ENCODE measurements at regions not wholly inside any gene's neighbourhood (a gene's known extent, or its start where the extent isn't known, plus 50 kb on each side); places are given as distances from the start of the nearest gene placed in this dataset.

DNA sequence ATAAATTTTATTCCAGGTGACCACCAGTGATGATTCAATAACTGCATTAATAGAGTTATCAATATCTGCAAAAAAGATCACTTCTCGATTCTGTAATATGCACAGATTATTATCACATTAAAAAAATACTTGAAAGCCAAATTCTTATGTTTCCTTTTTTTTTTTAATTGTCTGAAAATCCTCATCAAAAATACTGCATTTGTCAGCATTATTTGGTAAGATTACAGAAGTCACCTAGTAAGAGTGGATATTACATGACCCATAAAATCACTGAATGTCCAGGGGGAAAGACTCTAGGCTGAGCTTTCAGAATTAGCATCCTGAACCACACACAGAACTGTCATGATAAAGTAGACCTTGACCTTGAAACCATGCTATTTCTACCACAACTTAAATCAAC is 617.2 kb upstream of the CDH7 start:
- DNase-seq = no peak

DNA sequence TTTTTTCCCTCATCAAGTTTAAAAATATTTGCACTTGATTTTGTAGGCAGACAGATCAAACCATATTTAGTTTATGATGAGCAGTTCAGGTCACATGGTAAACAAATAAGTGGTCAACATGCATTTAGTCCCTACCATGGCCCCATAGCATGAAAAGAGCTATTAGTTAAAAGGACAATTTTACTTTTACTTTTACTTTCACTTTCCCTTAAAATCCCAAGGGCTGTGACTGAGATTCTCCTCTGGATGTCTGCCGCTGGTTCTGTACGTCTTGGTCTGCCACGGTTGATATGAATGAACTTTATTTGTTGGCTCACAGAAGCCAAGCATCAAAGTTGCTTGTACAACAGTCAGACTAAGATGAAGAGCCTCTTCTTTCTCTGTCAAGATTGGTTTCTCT is 626.2 kb upstream of the CDH7 start:
- no peak for DNase-seq

DNA sequence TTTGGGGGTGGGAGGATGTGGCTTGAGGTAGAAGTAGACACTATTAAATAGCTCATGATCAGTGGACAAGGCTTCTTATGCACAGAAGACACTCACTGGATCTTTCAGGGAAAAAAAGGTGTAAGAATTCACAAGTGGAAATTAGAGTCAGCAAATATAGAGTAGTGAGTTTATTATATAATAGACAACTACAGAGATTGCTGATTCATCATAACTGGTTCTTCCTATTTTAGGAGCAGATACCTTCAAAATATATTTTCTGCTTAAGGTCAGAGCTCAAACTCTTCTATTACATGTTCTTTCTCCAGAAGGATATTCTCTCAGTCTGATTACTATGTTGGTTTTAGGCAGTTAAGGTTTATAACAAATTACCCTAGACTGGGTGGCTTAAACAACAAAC is 646.9 kb upstream of the CDH7 start:
- DNase-seq = no peak

DNA sequence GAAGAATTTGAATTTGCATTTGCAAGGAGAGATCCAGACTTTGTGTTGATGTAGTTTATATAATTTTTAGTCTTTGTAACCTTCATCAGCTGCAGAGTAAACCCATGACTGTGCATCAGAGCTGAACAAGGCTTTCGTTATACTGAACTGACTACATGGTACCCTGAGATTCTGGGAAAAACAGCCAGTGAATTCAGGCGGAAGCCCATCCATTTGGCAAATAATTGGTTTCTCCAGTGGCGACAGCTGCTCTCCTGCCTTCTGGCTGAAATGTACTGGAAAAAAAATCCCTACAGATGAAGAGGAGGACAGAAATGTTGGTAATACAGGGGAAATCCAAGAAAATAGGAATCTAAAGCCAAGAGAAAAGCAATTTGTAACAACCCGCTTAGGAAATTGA is 657.5 kb upstream of the CDH7 start:
- no peak for DNase-seq

DNA sequence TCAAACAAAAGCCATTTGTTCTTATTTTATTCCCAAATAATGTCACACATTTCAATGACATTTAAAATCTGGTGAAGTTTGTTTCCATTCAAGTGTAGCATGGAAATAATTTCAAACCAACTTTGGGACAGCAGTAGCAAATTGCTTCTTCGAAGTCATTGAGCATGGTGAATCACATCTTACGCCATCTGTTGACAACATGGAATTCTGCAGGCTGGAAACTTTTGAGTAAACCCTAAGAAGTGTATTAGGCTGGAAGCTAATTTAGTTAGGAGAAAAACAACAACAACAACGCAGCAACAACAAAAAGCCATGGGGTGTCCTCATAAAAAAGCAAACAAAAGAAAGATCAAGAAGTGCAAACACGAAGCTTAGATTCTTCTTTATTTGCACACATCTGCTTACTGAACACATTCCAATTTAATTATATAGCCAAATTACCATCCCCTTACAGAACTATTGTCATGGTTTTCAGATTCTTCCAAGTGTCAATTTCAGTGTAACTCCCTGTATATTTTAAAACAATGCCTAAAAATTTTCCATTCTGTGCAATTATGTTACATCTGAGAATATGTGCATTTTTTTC is 659.0 kb upstream of the CDH7 start:
- peak; percentile 80 for DNase-seq

DNA sequence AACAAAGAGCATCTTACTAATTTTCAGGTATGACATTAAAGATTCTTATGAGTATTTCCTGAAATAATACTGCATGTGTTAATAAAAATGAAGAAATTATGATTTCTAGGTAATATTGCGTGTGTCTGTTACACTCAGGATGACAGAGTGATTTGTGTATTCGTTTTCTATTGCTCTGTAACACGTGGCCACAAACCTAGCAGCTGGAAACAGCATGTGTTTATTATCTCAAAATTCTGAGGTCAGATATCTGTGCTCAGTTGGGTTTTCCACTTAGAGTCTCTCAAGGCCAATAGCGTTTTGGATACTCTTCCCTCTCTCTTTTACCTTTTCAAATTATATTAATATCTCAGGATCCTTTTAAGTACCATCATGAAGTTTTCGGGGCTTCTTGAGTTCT is 667.9 kb upstream of the CDH7 start:
- no peak for DNase-seq

DNA sequence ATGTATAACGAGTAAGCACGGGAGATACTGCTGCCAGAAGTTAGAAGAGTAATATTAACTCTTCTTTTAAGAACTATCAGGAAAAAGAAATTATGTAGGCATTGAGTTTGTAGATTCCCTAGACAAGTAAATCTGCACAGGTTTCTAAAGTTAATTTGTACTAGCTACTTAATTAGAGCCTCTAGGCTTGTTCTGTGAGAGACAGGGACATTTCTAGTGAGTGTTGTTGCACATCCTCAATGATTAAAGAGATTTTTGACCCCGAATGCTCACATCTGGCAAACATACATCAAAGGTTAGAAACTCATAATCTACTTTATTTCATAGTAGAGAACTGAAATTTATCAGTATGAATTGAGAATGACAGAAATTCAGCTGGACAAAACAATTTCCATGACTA is 669.0 kb upstream of the CDH7 start:
- DNase-seq = no peak

DNA sequence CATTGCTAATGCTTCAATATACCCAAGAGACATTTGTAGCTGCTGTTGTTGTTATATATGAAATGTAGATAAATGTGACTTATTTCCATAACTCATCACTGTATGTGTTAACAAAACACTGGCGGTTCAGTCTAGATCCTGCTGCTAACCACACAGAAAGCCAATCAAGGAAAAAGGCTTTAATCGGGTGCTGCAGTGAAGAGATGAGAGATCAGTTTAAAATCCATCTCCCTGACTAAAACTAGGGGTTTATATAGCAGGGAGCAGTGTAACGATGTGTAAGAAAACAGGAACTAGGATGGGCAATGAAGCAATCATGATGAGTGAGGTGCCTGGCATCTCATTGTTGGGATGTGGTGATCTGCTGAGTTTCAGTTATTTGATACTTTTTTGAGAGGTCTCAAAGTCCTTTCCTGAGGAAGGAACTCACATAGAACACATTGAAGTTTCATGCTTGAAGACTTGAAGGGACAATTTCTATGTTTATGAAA is 677.7 kb upstream of the CDH7 start:
- DNase-seq = no peak

DNA sequence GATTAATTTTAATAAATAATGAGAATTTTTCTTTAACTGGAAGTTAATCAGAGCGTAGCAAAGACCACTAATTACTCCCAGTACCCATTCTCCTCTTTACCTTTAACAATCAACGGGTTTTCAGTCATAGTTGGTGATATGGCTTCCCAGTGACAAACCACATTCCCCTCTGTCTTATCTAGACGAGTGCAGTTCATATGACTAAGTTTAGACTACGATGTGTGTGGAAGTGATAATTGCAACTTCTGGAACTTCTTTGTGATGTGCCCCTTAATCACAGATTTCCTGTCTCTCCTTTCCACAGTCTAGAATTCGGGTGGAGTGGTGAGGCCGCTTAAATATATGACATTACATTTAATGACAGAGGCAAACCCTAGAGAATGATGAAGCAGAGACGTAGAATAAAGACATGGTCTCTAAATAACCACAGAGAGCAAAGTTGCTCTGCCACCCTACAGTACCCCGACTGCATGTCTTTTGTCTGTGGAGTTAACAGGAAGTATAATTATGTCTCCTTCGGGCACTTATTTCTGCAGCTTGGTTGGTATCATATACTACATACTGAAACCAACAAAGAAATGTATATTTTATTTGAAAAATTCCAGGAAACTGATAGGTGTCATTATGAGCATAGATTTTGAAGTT is 693.3 kb upstream of the CDH7 start:
- no peak for DNase-seq

DNA sequence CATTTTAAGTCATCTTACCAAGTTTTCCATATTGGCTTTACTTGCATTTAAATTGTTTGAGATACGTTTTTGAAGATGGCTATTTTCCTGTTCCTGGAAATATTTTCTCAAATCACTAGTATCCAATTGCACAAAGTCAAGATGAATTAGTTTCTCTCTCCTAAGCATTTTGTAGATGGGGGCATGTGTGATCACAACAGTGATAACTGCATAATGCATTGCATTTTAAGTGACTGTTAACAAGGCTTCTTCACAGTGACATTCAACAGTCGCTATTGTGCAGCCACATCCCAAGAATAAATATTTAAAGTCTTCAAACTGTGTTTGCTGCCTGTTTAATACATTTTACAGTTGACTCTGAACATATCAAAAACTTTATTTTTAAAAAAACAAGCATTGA is 694.2 kb upstream of the CDH7 start:
- DNase-seq = no peak

DNA sequence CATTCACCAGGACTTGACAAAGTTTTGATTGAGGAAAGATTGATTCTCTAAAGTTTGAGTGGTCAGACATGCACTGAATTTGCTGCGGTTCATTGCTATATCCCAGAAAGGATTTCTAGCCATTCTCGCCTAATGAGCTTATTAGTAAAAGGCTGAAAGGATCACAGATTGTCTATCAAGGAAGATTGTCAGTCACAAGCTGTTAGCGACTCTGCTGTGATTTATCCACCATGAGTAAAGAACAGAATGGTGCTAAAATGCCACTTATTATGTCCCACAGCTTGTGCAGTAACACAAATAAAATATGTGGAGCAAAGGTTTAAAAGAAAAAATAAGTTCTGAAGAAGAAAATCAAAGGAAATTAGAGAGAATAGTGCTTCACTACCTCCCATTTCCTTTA is 701.2 kb upstream of the CDH7 start:
- no peak for DNase-seq

DNA sequence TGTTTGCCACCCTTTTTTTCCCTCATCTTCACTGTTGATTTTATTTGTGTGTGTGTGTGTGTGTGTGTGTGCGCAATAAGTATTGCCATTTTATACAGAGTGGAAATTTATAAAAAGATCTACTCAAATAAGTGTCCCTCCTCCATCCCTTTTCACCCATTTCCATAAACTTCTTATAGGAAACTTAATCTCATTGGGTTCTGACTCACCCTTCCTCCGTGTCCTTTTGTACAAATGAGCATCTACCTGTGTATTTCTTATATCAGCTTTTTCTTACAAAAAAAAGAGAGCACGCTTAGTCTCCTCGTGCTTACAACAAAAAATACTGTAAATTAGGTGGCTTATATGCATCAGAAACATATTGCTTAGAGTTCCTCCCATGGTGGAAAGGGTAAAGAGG is 711.2 kb upstream of the CDH7 start:
- DNase-seq = no peak

DNA sequence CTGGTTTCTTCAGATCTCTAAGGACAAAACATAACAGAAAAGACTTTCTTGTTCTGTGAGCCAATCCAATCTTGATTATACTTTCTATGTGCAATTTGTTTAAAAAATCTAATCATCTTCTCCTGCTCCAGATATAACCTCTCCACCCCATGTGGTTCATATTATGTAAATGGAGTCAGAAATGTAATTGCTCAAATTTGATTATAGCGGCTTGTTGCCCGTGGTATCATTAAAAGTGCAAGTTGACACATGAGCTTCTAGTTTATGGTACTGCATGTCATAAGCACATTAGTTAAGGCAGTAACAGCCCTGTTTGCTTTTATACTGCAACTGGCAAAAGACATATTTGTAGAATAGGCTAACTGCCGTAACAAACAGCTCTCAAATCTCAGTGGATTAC is 715.1 kb upstream of the CDH7 start:
- no peak for DNase-seq

DNA sequence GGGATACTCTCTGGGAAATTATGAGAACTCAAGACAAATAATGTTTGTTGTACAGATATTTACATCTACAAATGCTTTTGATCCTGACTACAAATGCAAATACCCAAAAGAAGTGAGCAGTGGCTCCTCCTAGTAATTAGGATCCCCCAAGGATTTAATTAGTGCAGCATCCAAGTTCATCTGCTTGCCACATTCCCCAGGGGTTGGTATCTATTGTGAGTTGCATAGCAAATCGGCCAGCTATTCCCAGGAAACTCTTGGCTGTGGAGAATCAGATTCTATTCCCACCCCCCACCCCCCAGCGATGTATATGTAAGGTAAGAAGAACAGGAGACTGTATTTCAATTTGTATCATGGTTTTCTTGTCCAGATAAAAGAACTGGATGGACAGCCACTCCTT is 725.1 kb upstream of the CDH7 start:
- DNase-seq = no peak

DNA sequence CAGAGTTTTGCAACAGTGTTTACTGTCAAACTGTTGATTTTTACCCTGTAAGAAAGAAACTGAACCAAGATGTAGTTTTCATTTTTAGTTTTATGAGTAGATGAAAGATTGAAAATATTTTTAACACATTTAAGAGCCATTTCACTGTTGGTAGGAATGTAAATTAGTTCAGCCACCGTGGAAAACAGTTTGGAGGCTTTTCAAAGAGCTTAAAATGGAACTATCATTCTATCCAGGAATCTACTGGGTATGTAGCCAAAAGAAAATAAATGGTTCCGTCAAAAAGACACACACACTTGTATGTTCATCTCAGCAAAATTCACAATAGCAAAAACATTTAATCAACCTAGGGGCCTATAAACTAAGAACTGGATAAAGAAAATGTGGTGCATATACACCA is 729.8 kb upstream of the CDH7 start:
- DNase-seq = no peak

DNA sequence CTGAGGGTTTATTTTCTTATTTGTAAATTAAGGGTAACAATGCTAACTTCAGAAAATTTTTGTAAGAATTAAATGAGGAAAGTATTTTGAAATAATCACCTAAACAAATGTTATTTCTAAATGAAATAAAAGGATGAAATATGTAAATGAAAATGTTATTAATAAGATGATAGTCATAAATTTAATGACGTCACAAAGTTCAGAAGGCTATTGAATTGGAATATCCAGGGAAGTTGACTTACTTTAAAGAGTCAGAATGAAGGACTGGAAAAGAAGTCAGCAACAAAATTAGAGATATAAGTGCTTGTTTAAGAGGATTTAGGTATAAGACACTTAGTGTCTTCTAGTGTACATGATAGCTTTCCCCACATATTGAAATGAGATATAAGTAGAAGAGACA is 732.6 kb upstream of the CDH7 start:
- no peak for DNase-seq

DNA sequence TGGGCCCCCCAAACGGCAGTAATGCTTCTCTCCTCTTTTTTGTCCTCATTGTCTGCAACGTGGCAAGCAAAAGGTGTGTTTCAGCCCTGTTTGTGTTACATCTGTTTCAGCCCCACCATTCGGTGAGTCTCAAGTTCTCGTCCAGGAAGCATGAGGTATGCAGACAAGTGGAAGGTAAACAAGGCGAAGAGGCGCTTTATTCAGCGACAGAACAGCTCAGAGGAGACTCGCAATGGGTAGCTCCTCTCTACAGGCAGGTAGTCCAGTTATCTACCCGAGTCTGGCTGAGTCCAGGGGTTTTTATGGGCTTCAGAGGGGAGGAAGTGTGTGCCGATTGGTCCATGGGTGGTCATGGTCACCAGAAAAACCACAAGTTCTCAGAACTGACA is 733.4 kb upstream of the CDH7 start:
- DNase-seq = no peak

DNA sequence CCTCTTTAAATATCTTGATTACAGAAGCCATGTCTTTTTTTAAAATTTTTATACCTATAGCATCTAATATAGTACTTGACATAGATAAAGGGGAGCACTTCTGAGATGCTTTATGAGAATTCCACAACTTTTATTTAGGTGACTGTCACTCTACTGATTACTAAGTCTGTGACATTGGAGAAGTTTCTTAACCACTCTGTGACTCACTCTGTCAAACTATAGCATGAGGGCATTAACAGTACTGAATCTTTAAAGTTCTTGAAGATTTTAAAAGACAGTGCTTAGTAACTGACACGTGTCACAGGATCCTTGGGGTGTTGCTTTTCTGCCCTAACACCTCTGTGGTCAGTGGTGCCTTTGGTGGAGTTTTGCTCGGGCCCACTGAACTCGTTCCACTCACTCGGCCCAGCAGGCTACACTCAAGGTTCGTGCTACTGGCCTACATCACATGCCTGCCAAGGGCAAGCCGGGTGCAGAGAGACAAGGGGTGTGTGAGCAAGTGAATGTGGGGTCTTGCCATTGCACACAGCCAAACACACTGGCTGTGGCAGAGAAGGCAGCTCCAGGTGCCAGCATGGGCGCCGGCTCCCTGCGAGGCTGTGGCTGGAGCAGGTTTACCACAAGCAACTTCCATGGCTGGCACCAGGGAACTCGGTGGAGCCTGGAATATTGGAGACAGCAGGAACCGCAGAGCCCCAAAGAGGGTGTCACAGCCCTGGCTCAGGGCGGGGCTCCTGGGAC is 734.0 kb upstream of the CDH7 start:
- no peak for DNase-seq

DNA sequence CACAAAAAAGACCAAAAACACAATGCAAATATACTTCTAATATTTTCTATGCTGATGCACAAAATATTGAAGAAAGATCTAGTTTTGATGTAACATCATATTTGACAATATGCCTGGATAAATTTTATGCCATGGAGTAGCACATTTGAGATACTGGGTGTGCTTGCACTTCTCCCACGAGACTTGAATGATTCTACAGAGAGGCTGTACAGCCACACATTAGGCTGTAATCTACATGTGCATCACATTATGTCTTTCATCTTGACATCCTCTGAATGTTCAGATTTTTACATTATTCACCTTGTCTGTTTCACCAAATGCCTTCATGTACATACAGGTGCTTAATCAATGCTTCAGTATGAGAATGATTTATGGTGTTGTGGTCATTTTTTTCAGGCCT is 756.4 kb upstream of the CDH7 start:
- DNase-seq = no peak

DNA sequence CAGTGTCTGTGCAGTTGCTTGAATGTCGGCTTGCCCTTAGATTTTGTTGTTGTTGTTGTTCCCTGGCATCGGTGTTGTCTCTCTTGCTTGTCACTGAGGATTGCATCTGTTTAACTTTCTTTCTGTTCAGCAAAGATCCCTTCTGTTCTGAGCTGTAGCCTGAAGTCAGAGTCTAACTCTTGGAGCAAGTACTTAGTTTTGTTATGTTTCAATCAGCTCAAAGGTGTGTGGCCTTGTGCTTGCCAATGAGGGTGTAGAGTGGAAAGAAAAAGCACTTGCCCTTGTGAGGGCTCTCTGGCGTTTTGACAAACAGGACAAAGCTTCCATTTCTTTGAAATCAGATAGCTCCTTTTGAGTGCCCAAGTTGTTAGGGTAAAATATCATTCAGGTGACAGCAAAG is 757.1 kb upstream of the CDH7 start:
- DNase-seq = no peak

DNA sequence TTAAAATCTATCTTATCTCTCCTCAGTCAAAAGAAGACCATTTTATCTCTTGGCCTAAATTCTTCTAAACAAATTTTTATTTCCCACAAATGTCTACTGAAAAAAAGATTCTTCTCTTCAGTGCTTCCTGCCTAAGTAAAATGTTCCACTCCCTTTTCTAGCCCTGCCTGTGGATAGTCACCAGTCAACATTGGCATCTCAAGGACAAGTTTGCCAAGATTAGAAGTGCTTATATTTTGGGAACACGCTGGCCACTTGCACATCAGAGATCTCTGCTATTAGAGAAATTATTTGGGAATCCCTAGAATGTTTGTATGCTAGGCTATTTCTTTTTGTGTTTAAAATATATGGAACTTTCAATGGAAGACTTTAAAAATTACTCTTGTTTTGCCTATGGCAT is 758.2 kb upstream of the CDH7 start:
- no peak for DNase-seq

DNA sequence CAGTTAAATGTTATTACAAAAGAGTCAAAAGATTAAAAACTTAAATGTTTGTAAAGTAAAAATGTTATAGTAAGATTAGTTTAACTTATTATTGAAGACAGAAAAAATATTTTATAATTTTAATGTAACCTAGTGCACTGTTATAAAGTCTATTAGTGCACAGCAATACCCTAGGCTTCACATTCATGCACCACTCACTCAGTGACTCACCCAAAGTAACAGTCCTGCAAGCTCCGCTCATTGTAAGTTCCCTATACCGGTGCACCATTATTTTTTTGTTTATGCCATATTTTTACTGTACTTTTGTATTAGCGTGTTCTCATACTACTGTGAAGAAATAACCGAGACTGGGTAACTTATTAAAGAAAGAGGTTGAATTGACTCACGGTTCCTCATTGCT is 759.7 kb upstream of the CDH7 start:
- DNase-seq = no peak

DNA sequence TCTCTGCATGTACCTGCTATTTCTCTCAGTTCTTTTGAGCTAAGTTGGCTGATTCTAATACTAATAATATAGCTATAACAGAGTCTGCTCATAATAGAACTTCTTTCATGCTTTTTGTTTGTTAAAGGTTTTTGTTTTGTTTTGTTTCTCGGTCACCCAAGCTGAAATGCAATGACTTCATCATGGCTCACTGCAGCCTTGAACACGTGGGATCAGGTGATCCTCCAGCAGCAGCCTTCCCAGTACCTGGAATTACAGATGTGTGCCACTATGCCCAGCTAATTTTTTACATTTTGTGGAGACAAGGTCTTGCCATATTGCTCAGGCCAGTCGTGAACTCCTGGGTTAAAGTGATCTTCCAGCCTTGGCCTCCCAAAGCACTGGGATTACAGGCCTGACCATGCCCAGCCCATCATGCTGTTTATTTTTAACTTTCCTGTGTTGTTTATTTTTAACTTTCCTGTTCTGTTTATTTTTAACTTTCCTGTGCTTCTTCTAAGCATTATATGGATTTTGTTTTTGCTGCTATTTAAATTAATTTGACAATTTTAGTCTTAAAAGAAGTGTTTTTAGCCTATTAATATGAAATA is 763.8 kb upstream of the CDH7 start:
- no peak for DNase-seq

Data from skin of body (tissue), 1 donor.